ENCODE measurements at regions not wholly inside any gene's neighbourhood (a gene's known extent, or its start where the extent isn't known, plus 50 kb on each side); places are given as distances from the start of the nearest gene placed in this dataset.
"Not testable (repeated sequence)": the region's sequence is repeated elsewhere in the genome, so short reads cannot be mapped to it uniquely, and the experiment has no call there.

GRCh38 chr21:27369978-27370571 lies 403.2 kb upstream of the ADAMTS5 start:
- no peak for DNase-seq (ENCODE audit: low spot score)

GRCh38 chr21:27369234-27369633 lies 402.3 kb upstream of the ADAMTS5 start:
- DNase-seq (ENCODE audit: low spot score): no peak

DNA sequence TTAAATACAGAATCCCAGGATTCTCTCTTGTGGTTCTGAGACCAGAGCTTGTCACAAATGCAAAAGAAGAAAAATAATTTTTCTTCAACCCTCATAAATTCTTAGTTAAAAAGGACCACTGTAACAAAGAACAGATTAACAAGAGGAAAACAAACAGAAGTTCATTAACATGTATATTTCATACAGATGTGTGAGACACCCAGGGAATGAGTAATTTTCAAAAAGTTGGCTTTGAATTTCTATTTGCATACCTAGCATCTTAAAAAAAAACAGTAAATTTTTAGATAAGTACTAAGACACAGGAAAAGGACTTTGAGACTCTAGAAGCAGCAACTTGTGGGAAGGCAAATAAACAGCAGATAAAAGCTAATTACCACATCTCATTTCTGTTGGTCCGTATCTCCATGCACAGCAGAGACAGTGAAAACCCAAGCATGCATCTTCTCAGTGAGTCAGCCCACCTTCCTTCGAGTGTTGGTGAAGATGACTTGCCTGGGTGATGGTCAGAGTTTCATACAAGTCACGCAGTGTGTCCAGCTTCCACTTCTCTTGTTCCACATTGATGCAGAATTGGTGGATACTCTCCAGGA lies 399.9 kb upstream of the ADAMTS5 start:
- no peak for DNase-seq (ENCODE audit: low spot score)

DNA sequence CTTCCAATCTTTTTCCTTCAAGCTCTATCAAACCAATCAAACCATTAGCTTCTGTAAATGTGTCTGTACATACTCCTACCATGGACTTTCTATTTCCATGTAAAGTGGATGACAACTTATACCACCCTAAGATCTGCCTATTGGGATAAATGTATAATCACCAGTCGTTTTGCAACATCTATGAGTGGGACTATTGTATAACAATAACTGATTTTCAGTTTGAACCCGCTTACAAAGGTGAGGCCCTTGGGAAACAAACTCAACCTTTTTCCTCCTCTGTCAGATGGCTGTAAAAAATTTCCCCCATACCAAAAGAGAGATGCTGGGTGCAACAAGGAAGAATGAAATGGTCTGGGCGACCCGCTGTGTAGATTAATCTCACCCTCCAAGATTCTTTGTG lies 399.1 kb upstream of the ADAMTS5 start:
- no peak for DNase-seq (ENCODE audit: low spot score)

DNA sequence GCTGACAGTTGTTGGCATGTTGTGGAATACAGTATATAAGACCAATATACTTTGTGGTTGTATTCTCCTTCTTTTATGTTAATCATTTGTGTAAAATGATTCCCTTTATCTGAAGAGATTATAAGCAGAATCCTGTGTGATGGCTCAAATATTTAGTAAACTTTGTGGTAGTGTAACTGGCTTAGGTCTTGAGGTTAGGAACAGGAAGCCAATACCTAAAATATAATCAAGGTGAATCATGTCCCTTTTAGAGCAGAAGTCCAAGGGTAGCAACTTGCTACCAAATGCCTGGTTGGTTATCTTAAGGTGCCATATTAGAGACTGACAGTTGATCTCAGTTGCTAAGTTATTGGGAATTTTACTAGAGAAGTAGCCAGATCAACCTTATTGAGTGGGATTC lies 398.5 kb upstream of the ADAMTS5 start:
- DNase-seq (ENCODE audit: low spot score): peak; percentile 84

DNA sequence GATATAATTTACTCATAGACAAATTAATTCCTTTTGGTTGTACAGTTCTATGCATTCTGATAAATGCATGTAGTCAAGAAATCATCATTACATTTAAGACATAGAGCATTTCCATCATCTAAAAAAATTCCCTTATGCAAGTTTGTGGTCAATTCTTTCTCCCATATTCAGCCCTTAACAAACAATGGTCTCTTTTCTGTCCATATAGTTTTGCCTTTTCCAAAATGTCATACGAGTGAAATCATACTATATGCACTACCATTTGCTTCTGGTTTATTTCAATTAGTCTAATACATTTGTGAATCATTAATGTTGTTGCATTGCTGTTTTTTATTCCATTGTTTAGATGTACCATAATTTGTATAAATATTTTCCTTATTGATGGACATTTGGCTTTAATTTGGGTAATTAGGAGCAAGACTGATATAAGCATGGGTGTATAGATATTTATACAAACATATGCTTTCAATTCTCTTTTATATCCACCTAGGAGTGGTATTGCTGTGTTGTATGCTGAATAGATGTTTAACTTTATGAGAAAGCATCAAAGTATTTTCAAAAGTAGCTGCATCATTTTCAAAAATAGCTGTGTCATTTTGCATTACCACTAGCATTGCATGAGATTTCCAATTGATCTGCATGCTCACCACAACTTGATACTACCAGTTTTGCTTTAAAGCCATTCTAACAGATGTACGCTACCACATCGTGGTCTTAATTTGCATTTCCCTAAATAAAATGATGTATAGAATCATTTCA lies 397.0 kb upstream of the ADAMTS5 start:
- DNase-seq (ENCODE audit: low spot score): no peak

- no peak for DNase-seq (ENCODE audit: low spot score)
Observed at GRCh38 chr21:27362249-27362648, 395.4 kb upstream of the ADAMTS5 start.

GRCh38 chr21:27359141-27359540 lies 392.3 kb upstream of the ADAMTS5 start:
- no peak for DNase-seq (ENCODE audit: low spot score)

GRCh38 chr21:27352885-27353284 lies 386.0 kb upstream of the ADAMTS5 start:
- DNase-seq (ENCODE audit: low spot score): no peak

GRCh38 chr21:27346041-27346448 lies 379.2 kb upstream of the ADAMTS5 start:
- peak; percentile 46 for DNase-seq (ENCODE audit: low spot score)

DNA sequence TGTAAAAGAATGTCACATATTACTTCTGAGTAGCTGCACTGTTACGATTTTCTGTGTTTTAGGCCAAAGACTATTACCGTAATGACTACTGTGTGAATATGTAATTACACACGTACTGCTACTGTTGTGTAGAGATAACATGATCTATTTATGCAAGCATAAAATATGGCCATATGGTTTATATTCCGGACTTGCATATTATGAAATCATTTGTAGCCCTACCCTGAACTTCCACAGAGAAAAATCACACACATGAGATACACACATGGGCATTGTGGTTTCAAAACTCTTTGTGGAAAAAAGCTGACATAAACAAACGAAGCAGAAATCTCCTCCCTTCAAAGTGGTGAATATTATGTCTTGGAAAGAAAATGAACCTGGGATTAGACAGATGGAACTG lies 373.0 kb upstream of the ADAMTS5 start:
- no peak for DNase-seq (ENCODE audit: low spot score)

DNA sequence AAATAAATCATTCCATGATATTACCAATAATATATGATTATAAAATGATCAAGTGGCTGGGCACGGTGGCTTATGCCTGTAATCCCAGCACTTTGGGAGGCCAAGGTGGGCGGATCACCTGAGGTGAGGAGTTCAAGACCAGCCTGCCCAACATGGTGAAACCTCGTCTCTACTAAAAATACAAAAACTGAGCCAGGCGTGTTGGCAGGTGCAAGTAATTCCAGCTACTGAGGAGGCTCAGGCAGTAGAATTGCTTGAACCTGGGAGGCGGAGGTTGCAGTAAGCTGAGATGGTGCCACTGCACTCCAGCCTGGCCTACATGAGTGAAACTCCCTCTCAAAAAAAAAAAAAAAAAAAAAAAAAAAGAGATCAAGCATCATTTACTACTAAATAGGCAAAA lies 371.1 kb upstream of the ADAMTS5 start:
- not testable (repeated sequence) for DNase-seq (ENCODE audit: low spot score)

- DNase-seq (ENCODE audit: low spot score): no peak
Observed at GRCh38 chr21:27333096-27333495, 366.2 kb upstream of the ADAMTS5 start.

GRCh38 chr21:27329255-27329851 lies 362.5 kb upstream of the ADAMTS5 start:
- DNase-seq (ENCODE audit: low spot score): no peak

DNA sequence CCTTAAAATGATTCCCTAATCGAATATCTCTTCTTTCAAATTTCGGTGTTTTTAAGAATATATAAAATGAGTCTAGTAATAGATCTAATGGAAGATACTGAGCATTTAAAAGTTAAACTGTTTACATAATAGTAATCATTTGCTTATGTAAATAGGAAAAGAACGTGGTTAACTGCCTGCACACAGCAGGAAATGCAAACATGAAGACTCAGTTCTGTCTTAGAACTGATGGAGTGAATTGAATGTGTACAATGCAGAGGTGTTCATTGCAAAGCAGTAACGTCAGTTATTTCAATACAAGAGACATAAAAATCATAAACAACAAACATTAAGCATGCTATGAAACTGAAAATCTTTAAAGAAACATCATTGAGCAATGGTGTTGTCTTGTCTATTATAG lies 359.4 kb upstream of the ADAMTS5 start:
- no peak for DNase-seq (ENCODE audit: low spot score)

DNA sequence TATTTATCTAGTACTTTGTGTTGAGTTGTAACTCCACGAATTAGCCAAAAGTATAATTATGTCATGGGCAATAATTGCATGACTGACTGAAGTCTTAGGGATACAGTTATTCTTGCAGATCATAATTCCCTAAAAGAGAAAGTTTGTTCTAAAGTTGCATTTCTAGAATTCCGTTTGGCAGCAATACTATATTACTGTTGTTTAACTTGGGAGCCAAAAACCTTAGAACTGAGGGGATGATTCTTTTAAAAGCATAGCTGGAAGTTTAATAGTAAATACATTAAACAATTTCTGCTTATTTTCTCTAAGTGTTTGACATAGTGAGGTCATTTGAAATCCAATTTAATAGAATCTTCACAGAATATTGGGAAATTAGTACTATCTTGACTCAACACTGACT lies 356.4 kb upstream of the ADAMTS5 start:
- DNase-seq (ENCODE audit: low spot score): no peak

DNA sequence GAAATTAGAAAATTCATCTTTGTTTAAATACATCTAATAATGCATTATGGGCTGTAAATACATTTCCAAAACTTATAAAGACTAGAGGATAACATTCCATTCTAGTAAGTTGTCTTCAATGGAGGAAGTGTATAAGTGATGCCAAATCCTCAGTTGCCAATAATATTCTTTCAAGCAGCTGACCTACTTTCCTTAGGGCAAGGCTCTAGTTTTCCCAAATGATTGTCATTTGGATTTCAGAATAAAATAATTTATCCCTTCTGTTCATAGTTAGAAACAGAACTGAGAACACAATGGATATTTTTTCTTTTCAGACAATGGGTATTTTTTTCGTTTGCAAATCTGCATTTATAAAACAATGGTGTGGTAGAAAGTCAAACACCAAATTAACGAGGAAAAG lies 354.9 kb upstream of the ADAMTS5 start:
- no peak for DNase-seq (ENCODE audit: low spot score)

DNA sequence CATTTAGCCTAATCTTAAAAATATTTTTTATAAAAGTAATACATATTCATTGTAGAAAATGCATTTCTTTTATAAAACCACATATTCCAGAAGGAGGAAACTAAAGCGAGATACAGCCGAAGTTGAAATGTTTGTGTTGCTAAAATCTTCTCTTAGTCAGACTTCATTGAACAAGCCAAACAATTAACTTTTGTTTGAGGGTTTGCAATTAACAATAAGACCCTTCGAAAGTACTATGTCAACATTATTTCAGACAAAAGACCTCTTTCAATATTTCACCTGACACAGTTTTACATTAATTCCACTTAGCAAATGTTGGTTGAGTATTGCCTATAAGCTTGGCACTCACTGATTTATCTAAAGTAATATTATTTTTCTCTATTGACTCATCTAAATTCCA lies 354.0 kb upstream of the ADAMTS5 start:
- no peak for DNase-seq (ENCODE audit: low spot score)

GRCh38 chr21:27317601-27318000 lies 350.7 kb upstream of the ADAMTS5 start:
- DNase-seq (ENCODE audit: low spot score): not testable (repeated sequence)

DNA sequence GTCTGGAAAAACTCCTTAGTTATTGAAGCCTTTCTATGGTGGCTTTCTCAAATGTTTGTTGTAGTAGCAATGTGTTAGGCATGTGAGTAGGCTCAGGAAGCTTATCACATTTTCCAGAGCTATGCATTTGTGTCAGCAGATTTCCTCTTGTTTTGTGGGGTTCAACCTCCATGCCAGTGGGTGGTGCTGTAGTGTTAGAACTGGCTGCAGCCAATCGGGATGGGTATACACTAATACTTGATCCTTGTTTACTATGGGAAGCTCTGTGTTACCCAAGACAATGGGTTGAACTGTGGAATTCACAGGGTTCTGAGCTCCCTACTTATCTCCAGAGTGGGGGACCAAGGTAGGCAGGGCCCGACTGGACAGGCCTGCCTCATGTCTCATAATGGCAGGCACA lies 348.5 kb upstream of the ADAMTS5 start:
- DNase-seq (ENCODE audit: low spot score): no peak

DNA sequence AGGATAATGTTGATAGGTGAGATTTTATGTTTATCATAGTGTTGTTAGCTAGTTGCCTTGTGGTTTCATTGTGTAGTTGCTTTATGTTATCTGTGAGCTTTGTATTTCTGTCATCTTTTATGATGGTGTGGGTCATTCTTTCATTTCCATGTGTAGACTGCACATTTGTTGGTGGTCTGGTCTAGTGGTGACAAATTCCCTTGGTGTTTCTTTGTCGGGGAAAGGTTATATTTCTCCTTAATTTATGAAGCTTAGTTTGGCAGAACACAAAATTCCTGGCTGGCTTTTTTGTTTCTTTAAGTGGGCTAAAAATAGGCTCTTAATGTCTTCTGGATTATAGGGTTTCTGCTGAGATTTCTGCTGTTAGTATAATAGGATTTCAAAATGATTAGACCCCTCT lies 347.2 kb upstream of the ADAMTS5 start:
- no peak for DNase-seq (ENCODE audit: low spot score)

GRCh38 chr21:27306791-27307775 lies 340.2 kb upstream of the ADAMTS5 start:
- no peak for DNase-seq (ENCODE audit: low spot score)
